ENCODE measurements at regions not wholly inside any gene's neighbourhood (a gene's known extent, or its start where the extent isn't known, plus 50 kb on each side); places are given as distances from the start of the nearest gene placed in this dataset.

DNA sequence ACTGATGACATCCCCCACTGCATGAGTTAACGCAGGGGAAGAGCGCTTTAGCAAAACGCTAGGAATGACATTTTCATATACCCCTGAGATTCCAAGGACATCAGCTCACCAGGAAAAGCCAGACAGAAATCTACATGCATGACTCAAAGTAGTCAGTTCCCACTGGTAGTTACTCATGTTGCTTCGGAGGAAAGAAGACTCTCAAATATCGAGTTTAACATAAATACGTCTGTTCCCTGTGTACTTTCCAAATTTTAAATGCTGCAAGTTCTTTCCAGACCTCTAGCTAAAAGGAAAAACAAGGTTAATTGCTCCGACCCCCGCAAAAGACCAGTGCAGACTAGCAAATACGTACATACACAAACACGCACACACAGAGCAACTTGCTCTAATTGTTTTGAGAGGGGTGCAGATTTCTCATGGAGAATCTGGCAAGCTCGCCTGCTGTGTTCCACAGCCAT is 115.4 kb upstream of the PRICKLE2 start:
- in situ Hi-C loops (cut with HindIII; ENCODE audit: low sequenced_read_pairs), result no loop called here
- DNase-seq (ENCODE audit: low spot score), result no peak

DNA sequence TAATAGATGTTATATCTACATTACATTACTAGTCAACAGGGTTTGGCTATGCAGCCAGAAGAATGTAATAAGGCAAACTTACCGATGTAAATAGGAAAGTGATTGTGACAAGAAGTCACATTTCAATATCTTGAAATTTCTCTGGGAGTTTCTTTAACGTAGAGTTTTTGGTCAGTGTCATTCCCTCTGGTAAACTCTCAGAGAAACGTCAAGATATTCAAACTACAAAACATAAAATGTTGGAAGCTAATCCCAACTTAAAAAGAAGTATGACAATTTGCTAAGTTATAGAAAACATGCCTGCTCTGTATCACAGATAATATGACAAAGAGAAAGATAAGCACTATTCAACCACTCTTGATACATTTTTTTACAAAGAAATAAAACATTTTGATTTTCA is 111.2 kb upstream of the PRICKLE2 start:
- DNase-seq (ENCODE audit: low spot score), result no peak
- in situ Hi-C loops (cut with HindIII; ENCODE audit: low sequenced_read_pairs), result no loop called here

DNA sequence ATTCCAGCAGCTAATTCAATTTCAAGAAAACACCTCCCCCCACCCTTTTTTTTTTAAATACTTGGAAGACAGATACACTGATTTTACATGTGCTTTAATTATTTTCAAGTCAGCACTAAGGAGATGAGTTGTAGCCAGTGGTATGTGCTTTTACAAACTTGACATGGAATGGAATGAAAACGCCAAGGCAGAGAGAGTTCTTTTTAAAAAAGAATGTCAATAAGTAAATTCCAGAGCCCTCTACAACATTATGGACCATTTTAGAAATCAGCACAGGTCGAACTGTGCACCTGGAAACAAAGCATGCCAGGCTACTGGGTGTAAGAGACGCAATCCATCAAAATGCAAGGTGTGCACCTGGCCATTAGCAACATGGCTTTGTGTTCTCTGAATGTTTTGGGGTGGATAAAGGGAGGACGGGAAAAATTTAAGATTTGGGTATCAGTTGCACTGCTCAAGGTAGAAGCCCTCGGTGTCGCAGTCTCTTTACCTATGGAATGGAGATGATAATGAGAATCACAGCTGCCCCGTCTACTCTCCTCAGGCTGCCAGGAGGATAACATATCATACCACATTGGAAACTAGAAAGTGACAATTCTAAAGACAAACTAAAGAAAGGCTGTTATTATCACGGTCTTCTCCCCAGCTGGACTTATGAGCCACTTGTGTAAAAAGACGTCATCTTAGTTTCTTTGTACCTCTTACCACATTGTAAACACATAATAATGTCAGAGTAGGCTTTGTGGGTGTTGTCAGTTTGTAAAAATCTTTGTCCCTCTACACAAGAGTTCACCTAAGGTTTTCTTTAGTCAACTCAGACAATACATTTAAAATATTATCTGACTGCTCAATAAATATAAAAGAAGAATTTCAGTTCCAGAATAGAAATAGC is 107.4 kb upstream of the PRICKLE2 start:
- in situ Hi-C loops (cut with HindIII; ENCODE audit: low sequenced_read_pairs), result no loop called here
- no peak for DNase-seq (ENCODE audit: low spot score)

DNA sequence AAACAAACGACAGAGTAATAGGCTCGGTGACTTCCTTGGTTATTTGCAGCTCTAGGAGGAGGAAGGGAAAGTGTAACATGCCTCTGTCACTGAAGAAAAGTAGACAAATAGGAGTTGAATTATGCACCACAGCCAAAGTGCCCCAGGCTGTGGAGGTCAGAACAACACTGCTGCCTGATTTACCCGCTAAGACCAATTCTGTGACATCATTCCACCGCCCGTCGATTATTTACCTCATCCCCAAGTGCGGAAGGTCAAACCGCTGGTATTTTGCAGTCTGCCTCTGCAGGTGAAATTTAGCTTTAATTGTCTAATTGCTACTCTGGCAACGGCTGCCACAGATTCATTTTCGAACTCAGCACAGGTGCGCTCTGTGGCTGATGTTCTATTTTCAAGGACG is 106.3 kb upstream of the PRICKLE2 start:
- DNase-seq (ENCODE audit: low spot score), result no peak
- in situ Hi-C loops (cut with HindIII; ENCODE audit: low sequenced_read_pairs), result no loop called here

DNA sequence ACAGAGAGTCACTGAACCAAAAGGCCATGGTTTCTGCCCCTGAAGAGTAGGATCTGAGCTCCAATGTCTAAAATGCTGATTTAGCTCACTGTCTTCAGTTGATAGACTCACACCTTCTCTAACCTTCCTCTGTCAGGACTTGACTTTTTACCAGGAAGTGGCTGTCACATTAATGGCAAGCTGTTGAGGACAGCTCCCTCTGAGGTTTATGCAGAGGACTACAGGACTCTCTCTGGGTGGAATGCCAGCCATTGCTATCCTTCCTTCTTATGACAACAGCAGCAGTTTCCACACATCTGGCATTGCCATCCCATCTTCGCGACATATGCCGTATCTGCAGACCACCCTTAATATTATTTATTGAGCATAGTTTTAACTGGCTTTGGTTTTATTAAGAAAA is 103.8 kb upstream of the PRICKLE2 start:
- in situ Hi-C loops (cut with HindIII; ENCODE audit: low sequenced_read_pairs), result no loop called here
- no peak for DNase-seq (ENCODE audit: low spot score)

DNA sequence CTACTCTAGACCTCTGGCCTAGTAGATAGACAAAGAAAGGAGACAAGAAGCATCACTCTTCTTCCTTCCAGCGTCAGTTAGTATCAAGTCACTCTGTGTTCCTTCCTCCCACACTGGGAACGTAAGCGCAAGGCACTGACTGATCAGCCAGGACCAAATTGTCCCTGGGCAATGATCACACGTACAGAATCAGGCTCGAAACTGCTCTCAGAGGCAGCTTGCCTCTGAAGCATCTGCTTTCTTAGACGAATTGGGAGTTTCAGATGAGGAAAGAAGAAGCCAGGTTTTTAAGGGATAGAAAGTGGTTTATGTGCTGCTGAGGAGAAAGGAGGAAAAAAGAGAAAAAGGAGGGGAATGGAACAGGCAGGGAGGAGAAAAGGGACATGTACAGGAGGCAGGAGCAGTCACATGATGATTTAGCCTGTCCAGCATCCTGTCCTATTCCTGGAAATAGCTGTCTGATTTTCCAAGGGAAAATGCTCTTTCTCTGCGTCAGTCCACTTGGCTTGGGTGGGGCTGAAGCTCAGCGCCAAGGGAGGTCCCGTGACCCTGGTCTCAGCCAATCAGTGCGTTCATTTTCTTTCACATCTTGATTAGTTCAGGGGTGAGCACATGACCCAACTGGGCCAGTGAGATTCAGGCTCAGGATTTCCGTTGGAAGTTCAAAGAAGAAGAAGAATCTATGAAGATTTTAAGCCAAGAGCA is 102.0 kb upstream of the PRICKLE2 start:
- in situ Hi-C loops (cut with HindIII; ENCODE audit: low sequenced_read_pairs), result no loop called here
- no peak for DNase-seq (ENCODE audit: low spot score)

DNA sequence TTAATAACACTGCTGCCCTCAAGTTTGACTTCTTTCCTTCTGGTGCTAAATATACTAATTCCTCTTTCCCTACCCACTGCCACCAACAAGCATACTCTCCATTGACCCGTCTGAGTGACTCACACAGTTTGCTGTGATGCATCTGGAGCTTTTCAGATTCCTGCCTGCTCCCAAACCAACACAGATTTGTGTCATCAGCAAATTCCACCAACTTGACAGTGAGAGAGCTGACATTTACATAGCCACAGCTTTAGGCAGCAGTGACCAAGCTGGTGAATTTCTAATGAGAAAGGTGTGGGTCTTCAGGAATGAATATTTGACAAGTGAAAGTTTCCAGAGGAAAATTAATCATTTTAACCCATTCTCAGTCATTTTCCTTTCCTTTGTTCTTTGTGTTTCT is 96.5 kb upstream of the PRICKLE2 start:
- in situ Hi-C loops (cut with HindIII; ENCODE audit: low sequenced_read_pairs), result no loop called here
- no peak for DNase-seq (ENCODE audit: low spot score)

DNA sequence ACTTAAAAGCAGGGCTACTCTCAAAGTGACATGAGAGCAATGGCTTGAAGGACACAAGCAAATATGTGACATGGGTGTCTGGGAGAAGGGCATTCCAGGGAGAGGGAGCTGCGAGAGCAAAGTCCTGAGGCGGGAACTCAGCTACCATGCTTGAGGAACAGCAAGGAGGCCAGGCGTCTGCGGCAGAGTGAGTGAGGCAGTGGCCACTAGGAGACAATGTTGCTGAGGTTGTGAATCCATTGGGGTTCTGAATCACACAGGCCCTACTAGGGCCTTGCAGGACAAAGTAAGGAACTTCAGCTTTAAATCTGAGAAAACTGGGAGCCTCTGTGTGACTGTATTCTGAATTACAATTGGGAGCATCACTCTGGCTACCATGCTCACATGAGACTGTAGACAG is 94.1 kb upstream of the PRICKLE2 start:
- in situ Hi-C loops (cut with HindIII; ENCODE audit: low sequenced_read_pairs), result no loop called here

DNA sequence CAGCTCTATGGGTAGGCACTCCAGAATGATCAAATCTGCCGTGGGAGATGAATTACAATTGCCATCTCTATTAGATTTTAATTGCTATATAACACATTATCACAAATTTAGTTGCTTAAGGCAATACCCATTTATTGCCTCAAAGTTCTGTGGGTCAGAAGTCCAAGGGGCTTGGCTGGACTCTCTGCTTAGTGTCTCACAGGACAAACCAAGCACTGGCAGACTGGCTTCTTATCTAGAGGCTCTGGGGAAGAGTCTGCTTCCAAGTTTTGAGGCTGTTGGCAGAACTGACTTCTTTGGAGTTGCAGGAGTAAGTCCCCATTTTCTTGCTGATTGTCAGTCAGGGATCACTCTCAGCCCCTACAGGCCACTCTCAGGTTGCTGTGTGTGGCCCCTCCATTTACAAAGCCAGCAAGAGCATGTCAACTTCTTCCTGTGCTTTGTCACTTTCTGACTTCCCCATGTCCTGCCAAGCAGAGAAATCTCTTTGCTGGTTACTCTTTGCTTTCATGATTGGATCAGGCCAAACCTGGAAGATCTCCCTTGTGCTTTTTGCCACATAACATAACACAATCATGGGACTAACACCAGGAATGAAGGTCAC is 93.5 kb upstream of the PRICKLE2 start:
- DNase-seq (ENCODE audit: low spot score), result no peak
- in situ Hi-C loops (cut with HindIII; ENCODE audit: low sequenced_read_pairs), result no loop called here

More for the DNA sequence above, 94.1 kb upstream of the PRICKLE2 start:
- DNase-seq (ENCODE audit: low spot score), result no peak

DNA sequence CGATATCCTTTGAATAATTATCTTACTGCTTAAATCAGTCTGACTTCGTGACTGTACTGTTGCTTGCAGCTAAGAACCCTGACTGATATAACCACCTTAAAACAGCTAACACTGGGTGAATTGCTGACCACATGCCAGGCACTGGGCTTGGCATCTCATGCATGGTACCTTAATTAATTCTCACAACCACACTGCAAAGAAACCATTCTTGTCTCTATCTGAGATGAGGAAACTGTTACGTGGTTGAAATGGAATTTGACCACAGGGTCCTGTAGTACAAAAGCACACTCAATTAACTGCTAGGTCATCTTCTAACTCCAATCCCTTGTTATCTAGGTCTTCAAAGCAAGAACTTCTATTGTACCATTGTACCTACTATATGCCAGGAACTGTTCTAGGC is 92.7 kb upstream of the PRICKLE2 start:
- DNase-seq (ENCODE audit: low spot score), result no peak
- in situ Hi-C loops (cut with HindIII; ENCODE audit: low sequenced_read_pairs), result no loop called here

DNA sequence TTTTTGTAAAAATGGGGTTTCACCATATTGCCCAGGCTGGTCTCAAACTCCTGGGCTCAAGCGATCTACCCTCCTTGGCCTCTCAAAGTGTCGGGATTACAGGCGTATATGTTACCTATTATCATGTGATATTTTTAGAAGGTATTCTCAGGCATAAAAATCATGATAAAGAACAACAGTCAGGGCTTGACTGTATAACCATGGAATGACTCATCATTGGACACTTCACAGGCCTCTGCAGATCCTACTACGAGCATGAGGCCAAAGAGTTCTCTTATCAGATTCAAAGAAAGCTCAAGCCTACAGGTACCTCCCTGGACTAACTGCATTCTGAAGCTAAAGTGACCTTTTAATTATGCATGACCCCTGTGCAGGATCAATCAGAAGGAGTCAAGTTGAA is 91.7 kb upstream of the PRICKLE2 start:
- no peak for DNase-seq (ENCODE audit: low spot score)
- in situ Hi-C loops (cut with HindIII; ENCODE audit: low sequenced_read_pairs), result no loop called here

DNA sequence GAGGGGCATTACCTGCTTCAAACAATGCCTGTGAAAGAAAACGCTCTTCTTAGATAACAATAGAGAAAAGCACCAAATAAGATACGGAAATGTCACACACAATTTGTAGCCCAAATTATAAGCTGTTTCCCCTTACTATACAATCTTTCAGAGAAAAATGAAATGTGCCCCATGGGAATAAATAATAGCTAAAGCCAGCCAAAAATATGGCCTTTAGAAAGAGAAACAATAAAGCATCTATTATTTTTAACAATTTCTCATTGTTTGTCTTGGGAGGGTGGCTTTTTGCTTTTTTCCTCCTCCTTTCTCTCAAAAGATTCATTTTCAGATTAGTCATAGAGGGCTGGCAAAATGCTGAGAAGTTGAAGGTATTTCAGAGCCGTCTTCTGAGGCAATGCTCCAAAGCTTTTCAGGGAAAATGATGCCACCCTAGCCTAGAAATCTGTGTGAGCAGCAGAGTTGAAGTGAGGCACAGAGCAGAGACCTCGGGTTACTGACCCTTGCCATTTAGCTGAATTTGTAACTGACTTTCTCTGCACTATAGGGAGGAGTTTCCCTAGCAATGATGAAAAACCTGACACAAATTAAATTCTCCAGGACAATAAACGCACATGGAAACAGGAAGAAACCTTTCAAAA is 86.3 kb upstream of the PRICKLE2 start:
- no peak for DNase-seq (ENCODE audit: low spot score)
- in situ Hi-C loops (cut with HindIII; ENCODE audit: low sequenced_read_pairs), result no loop called here

DNA sequence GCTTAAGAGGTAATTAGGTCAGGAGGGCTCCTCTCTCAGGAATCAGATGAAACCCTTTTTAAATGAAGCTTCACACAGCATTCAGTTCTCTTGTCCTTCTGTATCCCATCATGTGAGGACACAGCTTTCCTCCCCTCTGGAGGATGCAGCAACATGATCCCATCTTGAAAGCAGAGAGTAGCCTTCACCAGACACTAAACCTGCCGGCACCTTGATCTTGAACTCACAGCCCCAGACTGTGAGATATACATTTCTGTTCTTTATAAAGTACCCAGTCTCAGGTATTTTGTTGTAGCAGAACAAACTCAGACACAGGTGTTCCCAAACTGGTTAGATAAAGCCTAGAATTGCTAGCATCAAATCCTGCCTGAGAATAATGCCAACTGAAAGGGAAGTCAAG is 83.7 kb upstream of the PRICKLE2 start:
- in situ Hi-C loops (cut with HindIII; ENCODE audit: low sequenced_read_pairs), result no loop called here
- DNase-seq (ENCODE audit: low spot score), result no peak

DNA sequence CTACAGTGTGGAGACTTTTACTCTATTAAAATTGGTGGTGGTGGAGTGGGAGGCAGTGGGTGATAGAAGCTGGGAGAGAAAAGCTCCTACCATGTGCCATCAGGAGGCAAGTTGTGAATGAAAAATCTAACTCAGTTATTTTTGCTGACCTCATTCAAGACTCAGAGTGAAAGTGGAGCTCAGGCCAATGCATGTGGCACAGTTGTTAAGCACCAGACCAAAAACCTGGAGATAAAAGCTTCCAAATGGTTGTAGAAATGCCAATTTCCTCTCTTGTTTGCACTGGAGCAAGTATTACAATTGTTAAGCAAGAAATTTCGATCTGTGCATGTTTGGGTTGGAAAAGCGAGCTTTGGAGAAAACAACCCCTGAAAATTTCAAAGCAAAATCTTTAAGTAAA is 81.5 kb upstream of the PRICKLE2 start:
- in situ Hi-C loops (cut with HindIII; ENCODE audit: low sequenced_read_pairs), result no loop called here

DNA sequence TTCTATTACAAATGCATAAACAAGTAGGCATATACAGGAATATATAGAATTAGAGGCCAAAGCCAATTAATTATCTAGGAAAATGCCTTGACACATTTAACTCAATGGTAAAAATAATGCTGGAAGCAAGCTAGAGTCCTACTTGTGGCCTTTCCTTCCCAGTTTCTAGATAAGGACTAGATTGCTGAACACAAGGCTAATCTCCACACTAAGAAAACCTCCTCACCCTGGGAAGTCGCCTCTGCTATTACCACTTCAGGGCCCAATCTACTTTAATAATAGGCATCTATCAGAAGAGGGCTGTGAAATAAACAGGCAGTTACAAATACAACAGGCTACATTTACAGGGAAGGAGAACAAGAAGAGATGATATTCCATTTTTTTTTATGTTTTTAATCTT is 80.5 kb upstream of the PRICKLE2 start:
- no peak for DNase-seq (ENCODE audit: low spot score)
- in situ Hi-C loops (cut with HindIII; ENCODE audit: low sequenced_read_pairs), result no loop called here

More for the DNA sequence above, 81.5 kb upstream of the PRICKLE2 start:
- no peak for DNase-seq (ENCODE audit: low spot score)

DNA sequence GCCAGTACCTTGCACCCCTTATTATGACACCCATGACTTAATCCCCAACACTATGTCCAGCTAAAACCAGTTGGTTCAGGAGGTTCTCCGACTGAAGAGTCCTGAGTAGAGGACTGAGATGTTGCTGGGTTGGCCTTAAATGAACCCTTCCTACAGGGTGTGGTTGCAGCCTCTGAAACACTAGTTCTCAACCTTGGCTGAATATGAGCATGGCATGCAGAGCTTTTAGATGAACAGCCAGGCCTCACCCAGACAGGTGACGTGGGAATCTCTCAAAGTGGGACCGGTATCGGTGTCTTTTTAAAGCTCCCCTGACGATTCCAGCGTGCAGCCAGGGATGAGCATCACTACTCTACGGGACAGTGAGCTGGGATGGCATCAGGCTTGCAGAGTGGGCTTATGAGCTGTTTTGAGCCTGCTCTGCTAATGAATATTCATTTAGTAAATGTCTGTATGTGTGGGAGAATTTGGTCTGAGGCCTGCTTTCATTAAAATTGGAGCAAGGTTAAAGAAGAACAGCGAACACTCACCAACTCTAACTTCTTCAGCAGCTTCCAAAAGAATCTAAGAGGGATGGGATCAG is 79.7 kb upstream of the PRICKLE2 start:
- DNase-seq (ENCODE audit: low spot score), result no peak

DNA sequence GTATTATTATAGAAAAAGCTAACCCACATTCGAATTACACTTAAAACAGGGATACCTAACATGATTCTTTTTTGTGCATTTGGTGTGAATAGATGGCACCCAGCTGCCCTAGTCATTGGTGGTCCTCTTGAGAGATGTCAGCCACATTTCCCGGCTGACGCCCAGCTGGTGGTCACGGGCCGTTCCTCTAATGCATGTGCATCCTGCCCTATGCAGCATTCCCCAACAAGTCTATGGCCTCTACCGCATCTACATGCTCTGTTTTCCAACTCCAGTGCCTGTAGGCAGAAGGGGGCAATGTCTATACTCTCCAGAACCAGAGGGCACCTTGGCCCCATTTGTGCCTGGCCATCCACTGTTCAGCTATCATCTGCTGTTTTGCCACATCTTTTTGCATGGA is 78.6 kb upstream of the PRICKLE2 start:
- no peak for DNase-seq (ENCODE audit: low spot score)
- in situ Hi-C loops (cut with HindIII; ENCODE audit: low sequenced_read_pairs), result no loop called here

More for the DNA sequence above, 79.7 kb upstream of the PRICKLE2 start:
- in situ Hi-C loops (cut with HindIII; ENCODE audit: low sequenced_read_pairs), result no loop called here

DNA sequence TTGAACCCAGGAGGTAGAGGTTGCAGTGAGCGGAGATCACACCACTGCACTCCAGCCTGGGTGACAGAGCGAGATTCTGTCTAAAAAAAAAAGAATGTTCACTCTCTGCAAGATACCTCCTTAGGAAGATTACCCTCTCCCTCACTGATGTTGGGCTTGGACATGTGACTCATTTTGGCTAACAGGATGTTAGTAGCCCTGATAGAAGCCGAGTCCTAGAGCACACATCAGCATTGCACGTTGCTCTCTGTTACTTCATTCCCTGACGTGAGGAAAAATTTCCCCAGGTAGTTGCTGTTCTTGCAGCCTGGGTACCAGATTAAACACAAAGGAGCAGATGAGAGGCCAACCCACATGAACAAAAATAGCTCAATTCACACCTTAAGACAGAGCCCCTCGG is 78.1 kb upstream of the PRICKLE2 start:
- DNase-seq (ENCODE audit: low spot score), result no peak
- in situ Hi-C loops (cut with HindIII; ENCODE audit: low sequenced_read_pairs), result no loop called here

DNA sequence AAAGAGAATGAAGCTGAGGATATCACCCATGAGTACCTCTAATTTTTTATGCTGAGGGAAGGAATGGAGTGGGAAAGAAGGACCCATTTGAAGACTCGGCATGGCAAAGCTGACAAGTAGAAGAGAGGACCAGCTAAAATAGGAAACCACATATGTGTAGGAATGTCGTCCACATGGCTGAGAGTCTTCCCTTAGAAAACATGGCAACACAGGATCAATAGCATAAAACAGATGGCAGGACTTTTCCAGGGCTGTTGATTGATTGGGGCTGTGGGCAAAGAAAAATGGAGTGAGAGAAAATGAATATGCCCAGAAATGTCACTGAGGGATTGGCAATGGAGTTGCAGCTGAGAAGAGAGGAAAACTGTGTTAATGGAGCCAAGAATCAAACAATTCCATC is 76.2 kb upstream of the PRICKLE2 start:
- in situ Hi-C loops (cut with HindIII; ENCODE audit: low sequenced_read_pairs), result no loop called here

More for the DNA sequence above, 76.2 kb upstream of the PRICKLE2 start:
- no peak for DNase-seq (ENCODE audit: low spot score)

All from G401 (cell line).